HK-2 (cell line): ENCODE measurements at regions not wholly inside any gene's neighbourhood (a gene's known extent, or its start where the extent isn't known, plus 50 kb on each side); places are given as distances from the start of the nearest gene placed in this dataset.

Experiments
- DNase-seq: peaks from one replicate; pipeline ENCODE4 v3.0.0-alpha.2; 2018; ENCODE audit not compliant: unreplicated experiment

DNA sequence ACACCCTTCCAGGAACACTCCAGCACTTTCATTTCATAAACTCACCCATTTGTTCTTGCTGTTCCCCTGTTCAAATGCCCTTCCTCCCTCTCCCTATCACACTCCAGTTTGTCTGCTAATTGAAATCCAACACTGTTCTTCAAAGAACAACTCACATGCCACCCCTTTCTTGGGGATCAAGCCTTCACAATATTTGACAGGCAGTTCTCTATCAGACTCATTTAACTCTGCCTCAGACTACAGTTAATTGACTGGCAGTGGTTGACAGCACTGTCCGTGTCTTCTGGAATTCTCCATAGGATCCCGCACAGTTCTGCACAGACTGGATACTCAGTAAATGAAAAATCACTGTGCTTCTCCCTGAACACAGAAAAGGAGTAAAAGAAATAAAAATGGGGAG, 87.8 kb downstream of the PMP22 start:
- no peak for DNase-seq

DNA sequence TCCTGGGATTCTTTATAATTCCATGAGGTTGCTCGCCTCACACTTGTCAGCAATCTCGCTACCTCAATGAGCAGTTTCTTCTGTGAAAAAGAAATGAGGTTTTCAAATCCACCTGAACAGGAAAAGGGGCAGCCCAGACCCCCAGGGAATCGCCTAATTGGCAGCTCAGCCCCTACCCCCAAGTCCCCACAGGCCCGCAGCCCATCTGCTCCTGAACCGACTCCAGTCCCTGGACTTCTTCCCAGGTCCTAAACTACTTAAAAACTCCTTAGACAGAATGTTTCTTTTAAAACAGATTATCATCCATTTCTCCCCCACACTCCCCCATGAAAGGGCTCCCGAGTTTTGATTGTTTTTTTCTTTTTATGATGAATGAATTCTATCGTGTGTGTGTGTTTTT, 89.8 kb downstream of the PMP22 start:
- DNase-seq: no peak

DNA sequence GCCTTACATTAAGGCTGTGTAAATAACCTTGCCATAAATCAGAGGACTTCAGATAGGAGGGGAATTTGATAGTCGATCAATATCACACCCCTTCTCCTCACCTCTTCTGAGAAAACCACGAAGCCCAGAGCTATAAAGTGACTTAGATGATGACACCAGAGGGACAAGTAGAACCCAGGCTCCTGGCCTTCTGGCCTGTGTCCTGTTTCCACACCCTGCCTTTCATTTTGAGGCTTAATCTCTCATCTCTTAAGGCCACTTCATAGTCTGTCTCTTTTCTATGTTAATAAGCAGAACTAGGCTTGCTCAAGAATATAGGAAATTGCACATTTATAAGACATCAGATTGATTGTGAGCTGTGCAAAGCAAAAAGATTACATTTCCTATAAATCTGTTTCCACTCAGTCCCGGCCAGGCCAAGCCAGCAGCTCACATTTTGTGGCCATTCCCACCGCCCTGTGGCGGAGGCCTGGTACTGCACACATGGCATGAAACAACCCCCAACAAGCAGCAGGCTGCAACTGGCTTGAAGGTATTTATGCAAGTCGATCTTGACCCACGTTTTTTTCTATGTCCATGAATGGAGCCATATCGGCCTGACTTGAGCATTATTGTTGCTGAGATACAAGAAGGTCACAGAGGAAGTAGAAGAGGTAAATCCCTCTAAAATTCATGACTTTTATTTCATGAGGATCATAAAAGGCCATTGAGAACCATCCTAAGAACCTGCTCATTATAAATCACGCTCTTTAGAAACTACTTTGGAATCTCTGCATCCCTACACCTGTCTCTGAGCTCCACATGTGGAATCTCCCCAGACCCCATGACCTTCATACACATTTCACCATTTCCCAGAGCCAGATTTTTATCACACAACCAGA, 93.7 kb downstream of the PMP22 start:
- peak; percentile 60 for DNase-seq

DNA sequence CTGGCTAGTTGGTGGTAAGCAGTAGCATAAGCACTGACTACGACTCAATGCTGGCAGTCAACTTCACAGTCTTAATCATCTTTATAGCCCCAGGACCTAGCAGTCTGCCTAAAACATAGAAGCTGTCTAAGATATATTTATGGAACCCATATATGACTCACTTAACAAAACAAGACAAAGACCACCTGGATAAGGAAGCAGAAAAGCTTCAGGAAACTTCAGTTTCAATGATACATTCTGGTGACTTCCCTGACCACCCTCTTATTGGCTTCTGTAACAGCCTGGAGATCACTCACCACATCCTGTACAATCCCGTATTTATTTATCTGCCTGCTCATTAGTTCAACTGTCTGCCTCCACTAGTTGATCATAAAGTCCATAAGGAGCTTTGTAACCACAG, 95.5 kb downstream of the PMP22 start:
- DNase-seq: no peak

DNA sequence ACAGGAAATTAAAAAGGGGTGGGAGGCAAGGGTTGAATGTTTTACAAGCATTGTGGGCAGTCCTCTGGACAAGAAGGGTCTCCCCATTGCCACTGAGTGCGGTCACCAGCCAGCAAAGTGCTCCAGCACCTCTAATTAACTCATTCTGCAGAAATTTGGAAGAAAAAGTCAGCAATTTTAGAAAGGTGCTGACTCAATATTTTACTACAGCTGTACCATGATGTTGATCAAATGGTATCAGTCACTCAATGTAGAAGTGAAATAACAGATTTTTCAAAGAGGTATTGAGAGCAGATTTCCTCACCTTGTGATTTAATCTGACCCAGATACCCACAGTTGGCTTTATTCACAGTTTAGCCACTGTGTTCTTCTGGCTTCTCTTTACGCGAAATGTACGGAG, 96.7 kb downstream of the PMP22 start:
- DNase-seq: no peak

DNA sequence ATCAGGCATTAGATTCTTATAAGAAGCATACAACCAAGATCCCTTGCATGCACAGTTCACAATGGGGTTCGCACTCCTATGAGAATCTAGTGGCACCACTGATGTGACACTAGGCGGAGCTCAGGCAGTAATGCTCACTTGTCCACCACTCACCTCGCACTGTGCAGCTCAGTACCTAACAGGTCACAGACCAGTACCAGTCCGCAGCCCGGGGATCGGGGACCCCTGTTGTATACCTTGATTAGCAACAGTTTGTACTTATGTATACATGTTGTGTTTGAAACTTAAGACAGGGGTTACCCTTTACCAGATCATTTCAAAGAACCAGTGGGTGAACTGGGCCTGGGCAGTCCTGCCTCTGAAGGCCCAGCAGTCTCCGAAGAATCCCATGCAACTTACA, 103.7 kb downstream of the PMP22 start:
- no peak for DNase-seq

DNA sequence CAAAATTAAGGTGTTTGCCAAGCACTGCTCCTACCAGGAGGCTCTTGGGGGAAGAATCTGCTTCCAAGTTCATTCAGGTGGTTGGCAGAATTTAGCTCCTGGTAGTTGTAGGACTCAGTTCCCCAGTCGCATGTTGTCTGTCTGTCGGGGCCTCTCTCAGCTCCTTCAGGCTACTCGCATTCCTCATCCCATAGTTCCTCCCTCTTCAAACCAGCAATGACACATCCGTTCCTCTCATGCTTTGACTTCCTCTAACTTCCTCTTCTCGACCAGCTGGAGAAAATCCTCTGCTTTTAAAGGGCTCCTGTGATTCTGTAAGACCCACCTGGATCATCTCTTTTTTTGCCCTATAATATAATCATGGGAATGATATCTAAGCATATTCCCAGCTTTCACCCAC, 108.1 kb downstream of the PMP22 start:
- DNase-seq: no peak

DNA sequence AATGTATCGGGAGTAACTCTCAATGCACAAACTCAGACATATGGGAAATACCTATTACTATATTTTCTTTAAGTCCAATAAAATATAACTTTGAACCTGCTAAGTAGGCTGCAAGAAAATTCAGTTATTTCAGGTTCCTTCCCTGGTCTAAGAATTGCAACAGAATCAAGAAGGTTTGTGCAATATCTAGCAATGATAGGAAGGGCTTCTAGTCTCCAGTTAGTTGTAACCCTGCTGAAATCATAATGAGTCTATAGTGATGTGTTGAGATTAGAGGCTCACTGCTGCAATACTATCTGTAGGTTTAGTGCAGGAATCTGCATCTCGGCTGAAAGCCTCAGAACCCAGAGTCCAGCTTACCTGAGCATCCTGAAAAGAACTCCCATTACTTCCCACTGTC, 110.5 kb downstream of the PMP22 start:
- DNase-seq: no peak

DNA sequence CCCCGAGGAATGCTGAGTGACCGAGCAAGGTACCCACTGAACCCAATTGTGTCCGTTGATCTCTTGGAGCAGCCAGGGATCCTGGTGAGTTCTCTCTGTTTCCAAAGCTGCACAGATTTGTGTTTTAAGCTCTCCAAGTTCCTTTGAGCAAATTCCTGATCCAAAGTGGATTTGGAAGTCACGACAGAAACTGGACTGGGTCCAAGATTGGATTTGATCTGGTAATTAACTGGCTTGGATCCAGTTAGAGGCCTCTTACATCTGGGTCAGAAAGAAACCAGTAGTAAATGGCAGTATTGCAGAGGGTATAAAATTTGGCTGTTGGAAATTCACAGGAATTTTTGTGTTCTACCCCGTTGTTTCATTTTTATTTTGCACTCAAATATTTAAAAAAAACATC, 119.5 kb downstream of the PMP22 start:
- DNase-seq: no peak

DNA sequence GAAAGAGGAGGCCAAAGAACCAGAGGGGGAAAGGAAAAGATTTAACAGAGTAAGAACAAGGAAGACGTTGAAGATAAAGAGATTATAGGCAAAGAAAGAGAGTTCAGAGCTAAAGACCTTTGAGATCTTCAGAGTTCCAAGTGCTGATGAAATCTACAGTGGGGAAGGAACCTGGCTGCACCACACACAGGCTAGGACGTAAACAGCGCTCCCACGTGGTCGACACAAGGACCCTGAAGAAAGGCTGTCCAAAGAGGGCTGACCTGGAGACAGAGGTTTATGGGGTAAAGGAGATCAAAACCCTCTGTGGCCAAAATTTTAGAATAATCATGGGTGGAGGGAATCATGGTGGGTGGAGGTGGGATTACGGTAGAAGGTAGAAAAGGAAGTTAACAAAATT, 121.6 kb downstream of the PMP22 start:
- no peak for DNase-seq

DNA sequence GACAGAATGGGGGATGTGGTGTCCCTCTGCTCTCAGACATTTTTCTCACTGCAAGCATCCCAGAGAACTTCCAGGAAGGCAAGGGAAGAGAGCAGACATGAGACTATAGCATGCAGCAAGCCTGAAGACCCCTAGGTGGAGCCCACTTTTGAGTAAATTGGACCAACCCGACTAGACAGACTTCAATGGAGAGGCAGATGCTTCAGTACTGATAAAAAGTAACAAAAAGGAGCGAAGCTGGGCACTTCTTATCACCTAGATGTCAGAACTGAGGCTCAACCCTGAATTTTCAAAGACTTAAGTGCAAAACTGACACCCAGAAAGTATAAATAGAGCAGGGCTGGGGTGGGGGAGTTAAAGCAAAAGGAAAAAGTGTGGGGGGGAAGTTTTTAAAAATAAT, 130.8 kb downstream of the PMP22 start:
- DNase-seq: no peak

DNA sequence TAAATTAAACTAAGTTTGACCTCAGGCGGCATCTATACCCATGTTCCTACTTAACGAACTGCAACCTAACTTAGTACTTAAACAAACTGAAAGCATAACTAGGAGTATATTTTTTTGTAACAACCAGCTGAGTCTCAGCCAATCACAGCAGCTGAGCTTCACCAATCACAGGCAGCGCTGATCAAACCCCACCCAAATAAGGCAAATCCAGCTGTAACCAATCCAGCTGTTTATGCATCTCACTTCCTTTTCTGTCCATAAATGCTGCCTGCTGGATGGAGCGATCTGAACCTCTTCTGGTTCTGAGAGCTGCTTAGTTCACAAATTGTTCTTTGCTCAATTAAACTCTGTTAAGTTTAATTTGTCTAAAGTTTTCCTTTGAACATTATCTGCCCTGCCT, 131.3 kb downstream of the PMP22 start:
- no peak for DNase-seq

DNA sequence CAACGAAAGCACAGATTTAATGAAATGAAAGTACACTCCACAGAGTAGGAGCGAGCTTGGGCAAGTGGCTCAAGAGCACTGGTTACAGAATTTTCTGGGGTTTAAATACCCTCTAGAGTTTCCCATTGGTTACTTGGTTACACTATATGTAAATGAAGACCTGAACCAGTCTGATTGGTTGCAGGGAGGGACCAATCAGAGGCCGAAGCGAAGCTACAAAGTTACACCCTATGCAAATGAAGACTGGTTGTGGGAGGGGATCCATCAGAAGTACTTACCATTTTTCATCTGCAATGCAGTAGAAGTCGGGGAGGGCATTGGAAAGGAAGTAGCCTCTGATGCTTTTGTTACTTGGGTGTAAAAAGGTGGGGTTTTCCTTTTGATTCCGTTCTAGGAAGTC, 132.0 kb downstream of the PMP22 start:
- DNase-seq: no peak

DNA sequence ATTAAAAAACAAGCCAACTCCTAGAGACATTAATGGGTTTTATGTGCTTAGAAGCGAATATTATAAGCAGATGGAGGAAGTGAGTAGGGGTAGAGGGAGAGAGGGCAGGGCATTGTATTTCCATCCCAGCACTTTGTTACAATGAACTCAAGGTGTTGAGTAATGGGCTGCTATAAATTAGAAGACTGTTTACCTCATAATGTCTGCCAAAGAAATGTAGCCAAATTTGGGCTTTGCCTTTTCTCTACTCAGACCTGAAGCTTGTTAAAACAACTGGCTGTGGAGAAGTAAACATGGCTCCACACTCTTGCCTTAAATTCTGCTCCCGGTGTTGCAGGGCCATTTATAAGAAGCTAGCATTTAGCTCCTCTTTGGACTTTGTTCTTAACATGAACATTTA, 134.7 kb downstream of the PMP22 start:
- no peak for DNase-seq

DNA sequence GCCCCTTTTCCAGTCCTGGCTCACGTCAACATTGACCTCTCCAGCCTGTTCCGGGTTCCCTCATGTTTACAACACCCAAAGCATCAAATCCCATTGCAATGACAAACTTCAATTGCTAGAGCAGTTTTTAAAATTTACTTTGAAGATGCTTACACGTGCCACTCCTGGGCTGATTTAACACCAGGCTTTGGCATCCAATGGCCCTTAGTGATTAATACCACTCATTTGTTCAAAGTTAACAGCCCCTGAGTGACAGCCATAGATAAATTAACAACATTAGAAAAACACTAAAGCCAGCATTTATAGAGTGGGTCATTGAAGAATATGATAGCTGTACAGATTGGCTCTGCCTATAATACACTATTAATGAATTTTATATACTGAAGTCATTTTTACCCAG, 135.1 kb downstream of the PMP22 start:
- DNase-seq: no peak

DNA sequence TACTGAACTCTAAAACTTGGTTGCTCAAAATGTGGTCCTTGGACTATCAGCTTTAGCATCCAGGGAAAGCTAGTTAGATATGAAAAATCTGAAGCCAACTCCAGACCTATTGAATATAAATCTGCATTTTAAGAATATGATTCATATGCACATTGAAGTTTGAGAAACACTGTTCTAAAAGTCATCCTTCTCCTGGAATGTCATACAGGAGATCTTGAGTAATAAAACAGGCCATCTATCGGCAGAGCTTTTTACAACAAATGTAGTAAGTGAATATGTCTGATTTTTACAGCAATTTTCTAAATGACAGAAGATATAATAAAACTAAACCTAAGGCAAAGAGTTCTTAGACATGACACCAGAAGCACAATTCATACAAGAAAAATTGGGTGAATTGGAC, 140.4 kb downstream of the PMP22 start:
- no peak for DNase-seq

DNA sequence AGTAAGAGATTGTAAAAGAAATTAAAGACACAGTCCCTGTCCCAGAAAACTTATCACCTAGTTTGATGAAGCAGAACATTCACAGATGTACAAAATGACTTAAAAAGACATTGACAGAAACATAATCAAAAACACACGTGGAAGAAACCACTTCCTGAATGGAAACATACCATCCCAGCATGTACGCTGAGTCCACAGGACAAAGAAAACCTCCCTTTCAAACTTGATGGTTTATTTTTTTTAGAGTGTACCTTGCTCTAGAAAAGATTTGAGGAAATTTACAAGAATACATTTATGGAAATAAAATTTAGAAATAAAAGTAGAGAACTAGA, 140.9 kb downstream of the PMP22 start:
- no peak for DNase-seq

DNA sequence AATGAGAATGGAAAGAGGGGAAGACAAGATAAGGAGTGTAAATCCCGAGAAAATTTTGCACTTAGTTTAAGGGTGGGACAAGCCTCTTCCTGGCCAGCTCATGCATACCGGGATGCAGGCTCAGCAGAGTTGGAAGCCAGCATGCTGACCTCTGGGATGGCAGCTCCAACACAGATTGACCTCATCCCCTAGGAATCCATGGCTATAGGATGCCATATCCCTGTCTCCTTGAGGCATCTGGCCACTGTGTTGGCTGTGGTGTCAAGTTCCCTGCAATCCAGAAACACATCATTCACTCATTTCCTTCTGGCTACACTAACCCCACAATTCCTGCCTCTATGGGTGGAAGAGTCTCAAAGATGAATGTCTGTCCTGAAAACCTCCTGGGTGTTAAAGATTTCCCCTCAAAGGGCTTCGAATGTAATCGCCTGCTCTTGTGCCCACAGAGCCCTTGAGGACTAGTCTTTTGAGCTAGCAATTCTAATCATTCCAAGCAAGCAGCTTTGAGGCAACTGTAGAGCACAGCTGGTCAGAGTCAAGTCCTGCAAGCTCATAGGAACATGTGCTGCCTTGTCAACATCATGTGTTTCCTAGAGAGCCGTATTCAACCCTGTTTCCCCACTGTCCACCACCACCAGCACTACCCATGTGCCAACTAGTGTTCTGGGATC, 141.4 kb downstream of the PMP22 start:
- DNase-seq: no peak

DNA sequence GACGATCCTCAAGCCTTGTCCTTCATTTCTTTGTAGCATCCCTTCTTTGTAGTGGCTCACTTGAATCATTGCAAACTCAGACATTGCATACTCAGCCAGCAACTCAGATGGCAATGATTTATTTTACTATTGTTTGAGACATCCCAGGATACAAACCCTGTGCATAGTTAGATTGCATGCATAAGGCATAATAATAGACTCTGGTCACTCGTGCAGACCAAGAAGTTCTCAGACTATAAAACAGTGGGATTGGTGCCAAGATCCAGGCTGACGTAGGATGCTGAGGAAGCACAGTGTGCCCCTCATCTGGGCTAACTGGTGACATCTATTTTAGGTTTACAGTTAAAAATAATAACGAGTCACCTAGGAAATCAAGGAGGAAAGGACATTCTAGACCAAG, 142.3 kb downstream of the PMP22 start:
- DNase-seq: no peak

DNA sequence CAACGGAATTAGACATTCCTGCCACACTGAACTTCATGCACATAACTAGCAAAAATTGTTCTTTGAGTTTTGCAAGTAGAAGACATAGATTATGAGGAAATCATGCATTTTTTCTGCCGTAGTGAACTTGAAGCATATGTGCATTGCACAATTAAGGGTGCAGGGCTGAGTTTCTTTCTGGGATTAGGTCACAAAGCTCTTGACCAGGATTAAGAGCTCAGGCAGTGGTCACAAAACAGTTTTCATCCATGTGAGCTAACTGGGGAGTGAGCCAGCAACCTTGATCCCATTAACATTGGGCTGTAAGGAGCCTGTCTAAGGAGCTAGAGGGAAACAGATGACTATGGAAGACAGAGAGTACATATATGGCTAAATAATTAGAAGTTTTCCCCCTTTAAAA, 143.7 kb downstream of the PMP22 start:
- no peak for DNase-seq

DNA sequence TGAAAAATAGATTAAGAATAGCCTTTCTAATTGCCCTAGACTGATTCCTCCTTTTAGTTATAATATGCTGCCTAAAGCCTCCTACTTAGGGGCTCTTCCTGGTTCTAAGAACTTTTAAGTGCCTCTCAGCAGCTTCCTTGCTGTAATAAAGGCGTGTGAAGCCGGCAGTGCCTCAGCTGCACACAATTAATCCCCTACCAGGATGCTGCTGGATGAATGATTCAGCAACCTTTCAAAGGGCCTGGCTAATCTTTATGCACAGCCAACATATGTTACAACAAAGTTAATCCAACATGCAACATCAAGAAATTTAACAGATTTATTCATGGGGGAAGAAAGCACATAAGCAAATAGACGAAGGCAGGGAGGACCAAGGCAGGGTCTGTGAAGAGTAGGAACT, 145.2 kb downstream of the PMP22 start:
- DNase-seq: no peak

DNA sequence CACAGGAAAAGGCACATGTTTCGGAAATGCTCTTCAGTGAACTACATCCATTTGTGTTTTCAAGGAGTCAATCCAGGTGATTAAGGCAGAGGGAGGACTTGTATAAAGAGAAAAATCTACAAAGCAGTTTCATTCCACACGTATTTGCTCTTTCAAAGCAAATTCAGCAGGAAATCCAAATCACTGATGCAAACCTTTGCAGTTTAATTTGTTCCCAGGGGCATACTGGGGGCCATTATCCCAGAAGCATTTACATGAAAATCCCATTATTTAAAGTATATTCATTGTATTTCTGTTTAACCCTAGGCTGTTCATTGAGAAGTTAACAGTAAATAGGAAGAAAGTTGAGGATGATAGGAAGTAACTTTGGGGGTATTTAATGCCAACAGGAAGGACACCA, 147.9 kb downstream of the PMP22 start:
- DNase-seq: no peak

DNA sequence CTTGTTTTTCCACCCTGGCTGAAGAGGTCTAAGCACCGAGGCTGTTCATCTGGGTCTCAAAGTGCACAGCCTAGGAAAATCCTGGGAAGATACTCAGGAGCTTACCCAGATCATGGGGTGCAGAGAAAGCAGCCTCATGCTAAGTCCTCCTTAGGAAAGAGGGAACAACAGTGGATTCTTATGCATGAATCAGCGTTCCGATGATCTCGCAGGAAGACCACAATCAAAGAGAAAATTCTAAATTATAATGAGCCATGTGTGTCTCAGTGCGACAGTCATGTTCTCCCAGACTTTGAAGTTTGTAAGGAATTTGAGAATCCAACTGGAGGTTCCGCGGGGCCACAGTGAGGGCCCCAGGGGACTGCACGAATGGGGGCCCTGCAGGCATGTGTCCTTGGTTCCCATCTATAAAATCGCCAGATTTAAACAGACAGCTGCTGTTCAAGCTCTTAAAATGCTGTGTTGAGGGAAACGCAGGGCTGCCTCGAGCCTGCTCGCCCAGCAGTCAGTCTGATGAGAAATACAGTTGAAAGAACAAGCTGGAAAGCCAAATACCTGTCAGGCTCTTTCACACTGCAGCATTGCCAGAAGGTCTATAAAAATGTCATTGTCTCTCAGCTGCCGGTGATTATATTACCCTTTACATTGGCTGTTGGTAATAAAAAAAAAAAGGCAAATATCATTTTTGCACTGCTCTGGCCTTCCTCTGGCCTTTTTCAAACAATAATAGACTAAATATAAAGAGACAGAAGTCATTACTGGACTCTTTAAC, 152.1 kb downstream of the PMP22 start:
- DNase-seq: no peak
